ENCODE measurements at regions not wholly inside any gene's neighbourhood (a gene's known extent, or its start where the extent isn't known, plus 50 kb on each side); places are given as distances from the start of the nearest gene placed in this dataset.

- TF ChIP-seq CTCF (IDR thresholded peaks at IDR 0.05) (no peak), POLR2A (IDR thresholded peaks at IDR 0.05) (no peak)
These were observed 191.6 kb upstream of the MEIS2 start for GRCh38 chr15:37291920-37292319.
